Left hindlimb (tissue), 1 donor: ENCODE measurements at regions not wholly inside any gene's neighbourhood (a gene's known extent, or its start where the extent isn't known, plus 50 kb on each side); places are given as distances from the start of the nearest gene placed in this dataset.
A peak's percentile ranks its signal among the peaks of the same experiment; 100 is the strongest.
"Not testable (repeated sequence)": the region's sequence is repeated elsewhere in the genome, so short reads cannot be mapped to it uniquely, and the experiment has no call there.

ENCODE experiments used
- DNase-seq: peaks from one replicate; pipeline ENCODE4 v3.0.0-alpha.2; 2018

GRCh38 chr1:194078765-194079164, 892.4 kb upstream of the B3GALT2 start:
- DNase-seq: no peak

DNA sequence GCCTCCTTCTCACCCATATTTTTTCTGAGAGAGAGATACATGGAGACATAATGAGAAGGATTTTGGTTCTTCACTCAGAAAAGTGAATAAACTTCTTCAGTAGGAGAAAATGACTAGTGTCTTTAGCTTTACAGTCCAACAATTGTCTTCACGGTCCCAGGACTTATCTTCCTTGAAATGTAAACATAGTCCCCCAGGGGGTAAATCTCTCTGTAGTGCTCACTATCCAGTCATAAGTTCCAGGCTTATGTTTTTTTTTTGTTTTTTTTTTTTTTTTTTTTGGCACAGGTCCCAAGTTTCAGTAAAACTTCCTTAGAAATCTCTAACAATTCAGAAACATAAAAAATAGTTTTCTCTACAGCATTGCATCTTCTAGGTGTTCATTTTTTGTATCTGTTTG, 890.2 kb upstream of the B3GALT2 start:
- DNase-seq: no peak

GRCh38 chr1:194073833-194074232, 887.4 kb upstream of the B3GALT2 start:
- DNase-seq: no peak

- DNase-seq: no peak
Observed at GRCh38 chr1:194071205-194071604, 884.8 kb upstream of the B3GALT2 start.

- no peak for DNase-seq
Observed at GRCh38 chr1:194069831-194070218, 883.4 kb upstream of the B3GALT2 start.

GRCh38 chr1:194069168-194069830, 882.9 kb upstream of the B3GALT2 start:
- peak; percentile 29 for DNase-seq

- no peak for DNase-seq
Observed at GRCh38 chr1:194068446-194069167, 882.2 kb upstream of the B3GALT2 start.

DNA sequence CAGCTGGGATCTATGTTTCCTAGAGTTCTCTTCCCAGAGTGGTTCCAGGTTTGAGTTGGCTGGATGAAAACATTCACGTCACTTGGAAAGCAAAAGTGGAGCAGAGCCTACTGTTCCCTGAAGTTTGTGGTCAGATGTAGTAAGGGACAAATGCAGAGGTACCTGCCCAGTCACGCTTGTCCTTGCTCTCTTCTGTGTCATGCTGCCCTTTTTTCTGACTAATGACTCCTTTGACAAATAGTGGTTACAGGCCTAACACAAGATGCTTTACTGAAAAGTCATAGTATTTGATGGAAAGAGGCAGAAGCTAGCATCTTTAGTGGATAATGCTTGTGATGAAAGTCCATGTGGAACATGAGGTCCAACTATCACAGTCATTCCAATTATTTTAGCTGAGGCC, 881.4 kb upstream of the B3GALT2 start:
- DNase-seq: no peak

- no peak for DNase-seq
Observed at GRCh38 chr1:194062962-194063361, 876.5 kb upstream of the B3GALT2 start.

GRCh38 chr1:194062526-194062925, 876.1 kb upstream of the B3GALT2 start:
- DNase-seq: no peak

GRCh38 chr1:194060481-194060880, 874.1 kb upstream of the B3GALT2 start:
- no peak for DNase-seq

- DNase-seq: not testable (repeated sequence)
Observed at GRCh38 chr1:194058268-194058667, 871.9 kb upstream of the B3GALT2 start.

DNA sequence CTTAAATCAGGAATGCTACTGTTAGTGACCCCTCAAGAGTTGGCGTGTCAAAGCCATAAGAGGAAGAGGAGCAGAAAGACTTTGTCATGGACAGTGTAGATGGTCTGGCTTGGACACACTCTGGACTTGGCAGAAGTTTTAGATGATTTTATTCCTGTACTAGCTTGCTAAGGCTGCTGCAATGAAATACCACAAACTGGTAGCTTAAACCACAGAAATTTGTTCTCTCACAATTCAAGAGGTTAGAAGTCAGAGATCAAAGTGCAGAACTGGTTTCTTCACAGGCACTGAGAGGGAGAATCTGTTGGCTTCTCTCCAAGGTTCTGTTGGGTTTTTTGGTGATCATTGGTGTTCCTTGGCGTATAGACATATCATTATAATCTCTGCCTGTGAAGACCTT, 869.8 kb upstream of the B3GALT2 start:
- DNase-seq: no peak

GRCh38 chr1:194055536-194055935, 869.1 kb upstream of the B3GALT2 start:
- no peak for DNase-seq

- DNase-seq: no peak
Observed at GRCh38 chr1:194052514-194053338, 866.3 kb upstream of the B3GALT2 start.

DNA sequence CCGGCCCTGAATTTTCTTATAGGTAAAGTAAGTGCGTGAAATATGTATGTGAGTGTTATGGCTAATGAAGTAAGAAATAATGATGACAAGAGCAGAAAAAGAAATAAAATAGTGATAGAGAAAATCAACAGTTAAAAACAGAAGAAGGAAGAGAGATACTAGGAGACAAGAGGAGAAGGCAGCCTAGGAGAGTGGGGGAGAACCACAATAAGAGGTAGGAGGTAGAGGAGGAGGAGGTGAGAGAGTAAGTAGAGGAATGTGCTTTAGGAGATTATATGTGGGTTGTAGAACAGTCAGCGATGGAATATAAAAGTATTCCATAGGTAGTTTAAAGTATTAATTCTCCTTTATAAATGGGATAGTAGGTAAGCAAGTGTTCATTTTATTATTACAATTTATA, 861.5 kb upstream of the B3GALT2 start:
- DNase-seq: no peak

GRCh38 chr1:194047206-194047605, 860.8 kb upstream of the B3GALT2 start:
- DNase-seq: no peak

DNA sequence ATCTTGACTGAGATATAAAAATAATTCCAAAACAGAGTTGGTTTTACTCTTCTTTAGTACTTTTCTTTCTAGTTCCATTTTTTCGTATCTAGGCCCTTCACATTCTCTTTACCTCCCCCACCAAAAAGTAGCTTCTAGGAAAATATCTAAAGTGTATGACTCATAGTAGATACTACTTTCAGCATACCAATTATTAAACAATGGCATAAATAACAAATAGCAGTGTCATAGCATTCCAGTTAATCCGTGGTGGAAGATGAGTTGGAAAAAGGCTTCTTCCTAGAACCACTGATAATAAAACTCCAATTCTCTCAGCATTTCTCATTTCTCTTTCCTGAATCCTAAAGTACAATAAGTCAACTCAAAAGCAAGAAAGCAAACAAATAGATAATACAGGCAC, 859.0 kb upstream of the B3GALT2 start:
- no peak for DNase-seq

- DNase-seq: no peak
Observed at GRCh38 chr1:194044892-194045291, 858.5 kb upstream of the B3GALT2 start.

GRCh38 chr1:194043984-194044755, 857.8 kb upstream of the B3GALT2 start:
- DNase-seq: no peak

GRCh38 chr1:194042736-194043135, 856.3 kb upstream of the B3GALT2 start:
- no peak for DNase-seq

GRCh38 chr1:194040496-194040895, 854.1 kb upstream of the B3GALT2 start:
- no peak for DNase-seq

- no peak for DNase-seq
Observed at GRCh38 chr1:194039578-194039977, 853.2 kb upstream of the B3GALT2 start.
